ENCODE measurements at regions not wholly inside any gene's neighbourhood (a gene's known extent, or its start where the extent isn't known, plus 50 kb on each side); places are given as distances from the start of the nearest gene placed in this dataset.

- DNase-seq (ENCODE audit: low read depth, low spot score): no peak
- in situ Hi-C loops (cut with HindIII; ENCODE audit: low sequenced_read_pairs): no loop called here
- TF ChIP-seq CTCF (IDR thresholded peaks at IDR 0.05; ENCODE audit: low read depth, low read length): no peak
- no peak overlapping the region for H3K4me3 ChIP-seq (ENCODE audit: low read depth, low read length)
These were observed 57.5 kb upstream of the ADRB2 start for GRCh38 chr5:148768806-148769415.

GRCh38 chr5:148769941-148770340 lies 56.5 kb upstream of the ADRB2 start:
- no peak overlapping the region for H3K4me3 ChIP-seq (ENCODE audit: low read depth, low read length)
- no peak for DNase-seq (ENCODE audit: low read depth, low spot score)
- in situ Hi-C loops (cut with HindIII; ENCODE audit: low sequenced_read_pairs): no loop called here
- TF ChIP-seq CTCF (IDR thresholded peaks at IDR 0.05; ENCODE audit: low read depth, low read length): no peak

- TF ChIP-seq CTCF (IDR thresholded peaks at IDR 0.05; ENCODE audit: low read depth, low read length): no peak
- DNase-seq (ENCODE audit: low read depth, low spot score): no peak
- in situ Hi-C loops (cut with HindIII; ENCODE audit: low sequenced_read_pairs): no loop called here
- H3K4me3 ChIP-seq (ENCODE audit: low read depth, low read length): no peak overlapping the region
These were observed 52.1 kb upstream of the ADRB2 start for GRCh38 chr5:148774313-148774712.

GRCh38 chr5:148776261-148776660 lies 50.1 kb upstream of the ADRB2 start:
- H3K4me3 ChIP-seq (ENCODE audit: low read depth, low read length): no peak overlapping the region
- TF ChIP-seq CTCF (IDR thresholded peaks at IDR 0.05; ENCODE audit: low read depth, low read length): no peak
- no peak for DNase-seq (ENCODE audit: low read depth, low spot score)
- in situ Hi-C loops (cut with HindIII; ENCODE audit: low sequenced_read_pairs): no loop called here
